Endodermal cell (in vitro differentiated cells): ENCODE measurements at regions not wholly inside any gene's neighbourhood (a gene's known extent, or its start where the extent isn't known, plus 50 kb on each side); places are given as distances from the start of the nearest gene placed in this dataset.

Experiments
- DNase-seq: peaks from one replicate; pipeline ENCODE4 v3.0.0-alpha.2; 2017
- H3K27ac ChIP-seq: 2 replicates; pipeline ENCODE4 v1.5.1; 2013; ENCODE audit warnings: mild to moderate bottlenecking, low read depth, low read length, moderate library complexity
- H3K27me3 ChIP-seq: 2 replicates; pipeline ENCODE4 v1.6.1; 2013; ENCODE audit warnings: mild to moderate bottlenecking, low read length, moderate library complexity; ENCODE audit not compliant: insufficient read depth, control insufficient read depth, poor library complexity, severe bottlenecking
- H3K36me3 ChIP-seq: 2 replicates; pipeline ENCODE4 v1.7.0; 2013; ENCODE audit warnings: mild to moderate bottlenecking, low read length, moderate library complexity; ENCODE audit not compliant: control insufficient read depth, insufficient read depth
- H3K4me1 ChIP-seq: one replicate; pipeline ENCODE4 v1.7.0; 2013; ENCODE audit warnings: low read length; ENCODE audit not compliant: control insufficient read depth, insufficient read depth
- H3K4me3 ChIP-seq: 2 replicates; pipeline ENCODE4 v1.5.1; 2013; ENCODE audit warnings: mild to moderate bottlenecking, low read length, moderate library complexity
- H3K9ac ChIP-seq: 2 replicates; pipeline ENCODE4 v1.6.1; 2013; ENCODE audit warnings: mild to moderate bottlenecking, low read length, moderate library complexity; ENCODE audit not compliant: poor library complexity, severe bottlenecking; ENCODE audit errors: extremely low read depth
- H3K9me3 ChIP-seq: 2 replicates; pipeline ENCODE4 v1.6.1; 2013; ENCODE audit warnings: mild to moderate bottlenecking, low read length, moderate library complexity; ENCODE audit not compliant: control insufficient read depth
- H3K27ac Mint-ChIP-seq: 2 replicates; pipeline ENCODE4 v1.8.0; 2020; ENCODE audit warnings: mixed read lengths
- H3K27me3 Mint-ChIP-seq: 2 replicates; pipeline ENCODE4 v1.8.0; 2021; ENCODE audit warnings: mild to moderate bottlenecking, mixed read lengths; ENCODE audit not compliant: insufficient read depth
- H3K36me3 Mint-ChIP-seq: 2 replicates; pipeline ENCODE4 v1.8.0; 2020; ENCODE audit warnings: low read depth, mixed read lengths
- H3K4me1 Mint-ChIP-seq: 2 replicates; pipeline ENCODE4 v1.8.0; 2020; ENCODE audit warnings: mixed read lengths
- H3K4me3 Mint-ChIP-seq: 2 replicates; pipeline ENCODE4 v1.8.0; 2020; ENCODE audit warnings: mild to moderate bottlenecking, moderate library complexity, mixed read lengths
- H3K9me3 Mint-ChIP-seq: 2 replicates; pipeline ENCODE4 v1.8.0; 2020; ENCODE audit warnings: mild to moderate bottlenecking, mixed read lengths
- CTCF ChIP-seq: fragments of 200-600 bp; sonication (generic); conservative IDR thresholded peaks from 2 replicates; pipeline ENCODE4 v1.5.0; 2021; ENCODE audit warnings: antibody characterized with exemption, mild to moderate bottlenecking
- WGBS, 2 experiments: methylation state at CpG; one replicate each; pipeline versions ENCODE4 v1.1.5 to v1.1.7; 2013; ENCODE audit warnings: missing lambda C conversion rate in 2 of 2, mixed read lengths in 1 of 2; ENCODE audit not compliant: insufficient coverage in 1 of 2, insufficient read length in 1 of 2; 5-methylcytosine and 5-hydroxymethylcytosine counted together

GRCh38 chr2:9071032-9071431 lies 67.5 kb upstream of the MBOAT2 start:
- Histone ChIP-seq H3K27me3 (no peaks in the 10 kb centered on the region), H3K9me3 (peaks cover 5% of the 10 kb centered on the region), H3K9ac (no peak overlapping the region), H3K27ac (no peak overlapping the region), H3K4me3 (no peak overlapping the region), H3K4me1 (peaks cover 7% of the 10 kb centered on the region), H3K36me3 (no peaks in the 10 kb centered on the region)
- TF ChIP-seq CTCF, result no peak
- H3K9me3 Mint-ChIP-seq, result no peaks in the 10 kb centered on the region
- H3K27ac Mint-ChIP-seq, result no peak overlapping the region
- WGBS, 2 experiments, result 81 to 89% methylated on average over 3 to 5 of the region's 5 CpGs
- no peaks in the 10 kb centered on the region for H3K36me3 Mint-ChIP-seq
- DNase-seq, result no peak
- no peak overlapping the region for H3K4me3 Mint-ChIP-seq
- H3K27me3 Mint-ChIP-seq, result peaks cover 14% of the 10 kb centered on the region
- H3K4me1 Mint-ChIP-seq, result peaks cover 14% of the 10 kb centered on the region

- 92 to 93% methylated on average over 2 of the region's 2 CpGs for WGBS, 2 experiments
Observed at GRCh38 chr2:9069543-9069942, 66.1 kb upstream of the MBOAT2 start.

GRCh38 chr2:9065901-9066300 lies 62.4 kb upstream of the MBOAT2 start:
- no peaks in the 10 kb centered on the region for H3K27me3 ChIP-seq
- H3K4me1 Mint-ChIP-seq, result no peaks in the 10 kb centered on the region
- no peak overlapping the region for H3K9ac ChIP-seq
- no peaks in the 10 kb centered on the region for H3K36me3 ChIP-seq
- peaks cover 5% of the 10 kb centered on the region for H3K9me3 ChIP-seq
- H3K27me3 Mint-ChIP-seq, result peaks cover 5% of the 10 kb centered on the region
- DNase-seq, result no peak
- H3K4me3 ChIP-seq, result no peak overlapping the region
- TF ChIP-seq CTCF, result no peak
- H3K4me3 Mint-ChIP-seq, result no peak overlapping the region
- H3K36me3 Mint-ChIP-seq, result no peaks in the 10 kb centered on the region
- no peaks in the 10 kb centered on the region for H3K4me1 ChIP-seq
- WGBS, 2 experiments, result 89% methylated on average over 1 of the region's 1 CpG; no CpG with 5 or more reads in 1 of the 2 experiments
- no peak overlapping the region for H3K27ac Mint-ChIP-seq
- peaks cover 2% of the 10 kb centered on the region for H3K9me3 Mint-ChIP-seq
- no peak overlapping the region for H3K27ac ChIP-seq

More at GRCh38 chr2:9069543-9069942, 66.1 kb upstream of the MBOAT2 start:
- no peaks in the 10 kb centered on the region for H3K36me3 ChIP-seq
- no peaks in the 10 kb centered on the region for H3K27me3 ChIP-seq
- peaks cover 2% of the 10 kb centered on the region for H3K9me3 Mint-ChIP-seq
- H3K36me3 Mint-ChIP-seq, result no peaks in the 10 kb centered on the region
- H3K27ac ChIP-seq, result no peak overlapping the region
- H3K4me3 Mint-ChIP-seq, result no peak overlapping the region
- H3K9ac ChIP-seq, result no peak overlapping the region
- peaks cover 5% of the 10 kb centered on the region for H3K9me3 ChIP-seq
- no peak overlapping the region for H3K27ac Mint-ChIP-seq
- H3K4me1 Mint-ChIP-seq, result no peaks in the 10 kb centered on the region
- peaks cover 13% of the 10 kb centered on the region for H3K27me3 Mint-ChIP-seq
- no peak for TF ChIP-seq CTCF
- no peaks in the 10 kb centered on the region for H3K4me1 ChIP-seq
- H3K4me3 ChIP-seq, result no peak overlapping the region
- no peak for DNase-seq
